MM.1S (cell line): ENCODE measurements at regions not wholly inside any gene's neighbourhood (a gene's known extent, or its start where the extent isn't known, plus 50 kb on each side); places are given as distances from the start of the nearest gene placed in this dataset.

ENCODE experiments used
- CTCF ChIP-seq: fragments of 300-600 bp; sonication (generic); IDR thresholded peaks from 2 replicates; pipeline ENCODE4 v1.5.1; 2016; ENCODE audit warnings: antibody characterized with exemption, low read length, mixed read lengths
- EZH2 ChIP-seq: fragments of 300-600 bp; sonication (generic); optimal IDR thresholded peaks from 2 replicates; pipeline ENCODE3; 2017; ENCODE audit warnings: low read depth, mild to moderate bottlenecking, antibody characterized with exemption, low read length, mixed read lengths
- EZH2phosphoT487 ChIP-seq: fragments of 300-600 bp; sonication (generic); IDR thresholded peaks from 2 replicates; pipeline ENCODE4 v1.6.1; 2018; ENCODE audit warnings: antibody characterized with exemption, low read length

- TF ChIP-seq CTCF (no peak), EZH2 (no peak), EZH2phosphoT487 (no peak)
These were observed 50.9 kb upstream of the NR5A2 start for GRCh38 chr1:199976496-199977144.
